Right lobe of liver (tissue), 6 donors: ENCODE measurements at regions not wholly inside any gene's neighbourhood (a gene's known extent, or its start where the extent isn't known, plus 50 kb on each side); places are given as distances from the start of the nearest gene placed in this dataset.

Experiments used
- ATAC-seq, 4 donors: fragments of 200-7000 bp; cut with Tn5 transposase; one replicate each; pipeline ENCODE4 v1.9.1; 2020; ENCODE audit warnings: mild to moderate bottlenecking in 4 of 4, moderate library complexity in 4 of 4
- DNase-seq, 3 donors: peaks; one replicate each; pipeline ENCODE4 v3.0.0-alpha.2; 2020
- H3K27ac ChIP-seq, 3 donors: fragments of 200-600 bp; one replicate each; pipeline ENCODE4 v1.8.0; 2022
- H3K27me3 ChIP-seq, 2 donors: fragments of 200-600 bp; one replicate each; pipeline ENCODE4 v1.8.0; 2022
- H3K36me3 ChIP-seq, 4 donors: fragments of 200-600 bp; sonication (generic) in 1 of 4; one replicate each; pipeline versions ENCODE4 v1.5.1 to v1.8.0; 2017 to 2022; ENCODE audit warnings: control low read depth in 1 of 4
- H3K4me1 ChIP-seq, 4 donors: fragments of 200-600 bp; sonication (generic) in 1 of 4; one replicate each; pipeline versions ENCODE4 v1.5.1 to v1.8.0; 2017 to 2022; ENCODE audit warnings: control low read depth in 1 of 4
- H3K4me3 ChIP-seq, 3 donors: fragments of 200-600 bp; one replicate each; pipeline ENCODE4 v1.8.0; 2022
- H3K9me3 ChIP-seq, 4 donors: fragments of 200-600 bp; sonication (generic) in 1 of 4; one replicate each; pipeline versions ENCODE4 v1.5.1 to v1.8.0; 2017 to 2022; ENCODE audit warnings: control low read depth in 1 of 4
- POLR2A ChIP-seq: fragments of 450-650 bp; IDR thresholded peaks from one replicate; pipeline ENCODE4 v1.6.1; 2017; ENCODE audit warnings: antibody characterized with exemption, mild to moderate bottlenecking
- WGBS: methylation state at CpG from one replicate; pipeline ENCODE4 v1.1.6; 2018; ENCODE audit warnings: low coverage, low lambda C conversion rate; ENCODE audit not compliant: insufficient coverage; ENCODE audit errors: missing lambda C conversion rate; 5-methylcytosine and 5-hydroxymethylcytosine counted together
- intact Hi-C, 2 donors: fragments of 100-400 bp; cut with DNase I; formaldehyde crosslinking; loops; one replicate each; pipeline versions ENCODE4 v1.11.2 to v1.14.1; 2022
- TF ChIP-seq, protein P1 (sequence below), 4 donors: fragments of 200-600 bp in 3 of 4; fragments of 450-650 bp in 1 of 4; IDR thresholded peaks; one replicate each; pipeline versions ENCODE4 v1.5.1 to v1.8.0; 2016 to 2022; ENCODE audit warnings: antibody characterized with exemption in 4 of 4, mild to moderate bottlenecking in 2 of 4
- donor health status: DM: no; HTN: yes; CAD: no.
- donor health status: DM: no; HTN: no; CAD: no.
- donor health status: DM: no; HTN: no; CAD: no.
- donor health status: DM: no; HTN: yes; CAD: no.
- donor health status: DM: no; HTN: yes; CAD: no.

GRCh38 chr11:93963072-93963471 is 58.1 kb upstream of the HEPHL1 start:
- no peak overlapping the region for H3K4me3 ChIP-seq
- no peaks in the 10 kb centered on the region for H3K9me3 ChIP-seq
- H3K4me1 ChIP-seq: no peaks in the 10 kb centered on the region
- no peaks in the 10 kb centered on the region for H3K36me3 ChIP-seq
- H3K27me3 ChIP-seq: no peaks in the 10 kb centered on the region
- H3K27ac ChIP-seq: no peak overlapping the region
- TF ChIP-seq, protein P1, sequence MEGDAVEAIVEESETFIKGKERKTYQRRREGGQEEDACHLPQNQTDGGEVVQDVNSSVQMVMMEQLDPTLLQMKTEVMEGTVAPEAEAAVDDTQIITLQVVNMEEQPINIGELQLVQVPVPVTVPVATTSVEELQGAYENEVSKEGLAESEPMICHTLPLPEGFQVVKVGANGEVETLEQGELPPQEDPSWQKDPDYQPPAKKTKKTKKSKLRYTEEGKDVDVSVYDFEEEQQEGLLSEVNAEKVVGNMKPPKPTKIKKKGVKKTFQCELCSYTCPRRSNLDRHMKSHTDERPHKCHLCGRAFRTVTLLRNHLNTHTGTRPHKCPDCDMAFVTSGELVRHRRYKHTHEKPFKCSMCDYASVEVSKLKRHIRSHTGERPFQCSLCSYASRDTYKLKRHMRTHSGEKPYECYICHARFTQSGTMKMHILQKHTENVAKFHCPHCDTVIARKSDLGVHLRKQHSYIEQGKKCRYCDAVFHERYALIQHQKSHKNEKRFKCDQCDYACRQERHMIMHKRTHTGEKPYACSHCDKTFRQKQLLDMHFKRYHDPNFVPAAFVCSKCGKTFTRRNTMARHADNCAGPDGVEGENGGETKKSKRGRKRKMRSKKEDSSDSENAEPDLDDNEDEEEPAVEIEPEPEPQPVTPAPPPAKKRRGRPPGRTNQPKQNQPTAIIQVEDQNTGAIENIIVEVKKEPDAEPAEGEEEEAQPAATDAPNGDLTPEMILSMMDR (IDR thresholded peaks at IDR 0.05): no peak
- no peak for TF ChIP-seq POLR2A
- no peak for DNase-seq
- 100% methylated on average over 1 of the region's 2 CpGs for WGBS
- ATAC-seq: no peak
- intact Hi-C loops: no loop called here

GRCh38 chr11:93967258-93967657 is 53.9 kb upstream of the HEPHL1 start:
- Histone ChIP-seq H3K4me3 (no peak overlapping the region), H3K9me3 (no peaks in the 10 kb centered on the region), H3K36me3 (no peaks in the 10 kb centered on the region), H3K27ac (no peak overlapping the region), H3K27me3 (no peaks in the 10 kb centered on the region), H3K4me1 (no peaks in the 10 kb centered on the region)
- ATAC-seq (no peak), DNase-seq (no peak)
- intact Hi-C loops: no loop called here
- TF ChIP-seq, protein P1 (IDR thresholded peaks at IDR 0.05): no peak
- TF ChIP-seq POLR2A: no peak
- WGBS: 63% methylated on average over 3 of the region's 4 CpGs

DNA sequence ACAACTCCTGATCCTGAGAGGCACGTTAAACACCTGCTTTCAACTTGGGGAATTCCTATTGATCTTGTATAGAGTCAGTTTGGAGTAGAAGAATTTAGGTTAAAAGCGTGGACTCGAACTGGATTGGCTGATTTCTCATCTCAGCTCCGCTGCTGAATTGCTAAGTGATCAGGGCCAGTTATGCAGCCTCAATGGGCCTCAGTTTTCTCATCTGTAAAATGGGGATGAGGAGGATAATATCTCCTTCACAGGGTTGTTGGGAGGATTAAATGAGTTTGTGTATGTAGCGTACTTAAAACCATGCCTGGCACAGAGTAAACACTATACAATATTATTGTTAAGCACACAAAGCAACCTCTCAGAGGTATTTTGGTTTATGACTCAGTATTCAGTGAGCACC is 53.2 kb upstream of the HEPHL1 start:
- DNase-seq (no peak), ATAC-seq (no peak)
- Histone ChIP-seq H3K27ac (no peak overlapping the region), H3K36me3 (no peaks in the 10 kb centered on the region), H3K4me1 (no peaks in the 10 kb centered on the region), H3K9me3 (no peaks in the 10 kb centered on the region), H3K4me3 (no peak overlapping the region), H3K27me3 (no peaks in the 10 kb centered on the region)
- no peak for TF ChIP-seq POLR2A
- TF ChIP-seq, protein P1 (IDR thresholded peaks at IDR 0.05): no peak
- 64% methylated on average over 4 of the region's 5 CpGs for WGBS
- intact Hi-C loops: no loop called here

GRCh38 chr11:93969925-93970922 is 50.9 kb upstream of the HEPHL1 start:
- no peak for TF ChIP-seq POLR2A
- TF ChIP-seq, protein P1 (IDR thresholded peaks at IDR 0.05): no peak
- ATAC-seq (no peak), DNase-seq (no peak)
- Histone ChIP-seq H3K4me3 (no peak overlapping the region), H3K4me1 (no peaks in the 10 kb centered on the region), H3K27ac (no peak overlapping the region), H3K9me3 (no peaks in the 10 kb centered on the region), H3K27me3 (no peaks in the 10 kb centered on the region), H3K36me3 (no peaks in the 10 kb centered on the region)
- 64% methylated on average over 8 of the region's 10 CpGs for WGBS
- intact Hi-C loops: no loop called here
